Fibroblast of the aortic adventitia (primary cell): ENCODE measurements at regions not wholly inside any gene's neighbourhood (a gene's known extent, or its start where the extent isn't known, plus 50 kb on each side); places are given as distances from the start of the nearest gene placed in this dataset.

Experiments used
- DNase-seq: peaks from one replicate; pipeline ENCODE4 v3.0.0-alpha.2; 2010; ENCODE audit warnings: low read depth
- H3K4me3 ChIP-seq: 2 replicates; pipeline ENCODE4 v1.5.1; 2011; ENCODE audit warnings: low read depth, mild to moderate bottlenecking, control low read depth, low read length, moderate library complexity
- TF ChIP-seq, protein P1 (sequence below): IDR thresholded peaks from 2 replicates; pipeline ENCODE4 v1.5.1; 2011; ENCODE audit warnings: mild to moderate bottlenecking, low read length, control low read depth, inconsistent platforms; ENCODE audit not compliant: insufficient read depth

DNA sequence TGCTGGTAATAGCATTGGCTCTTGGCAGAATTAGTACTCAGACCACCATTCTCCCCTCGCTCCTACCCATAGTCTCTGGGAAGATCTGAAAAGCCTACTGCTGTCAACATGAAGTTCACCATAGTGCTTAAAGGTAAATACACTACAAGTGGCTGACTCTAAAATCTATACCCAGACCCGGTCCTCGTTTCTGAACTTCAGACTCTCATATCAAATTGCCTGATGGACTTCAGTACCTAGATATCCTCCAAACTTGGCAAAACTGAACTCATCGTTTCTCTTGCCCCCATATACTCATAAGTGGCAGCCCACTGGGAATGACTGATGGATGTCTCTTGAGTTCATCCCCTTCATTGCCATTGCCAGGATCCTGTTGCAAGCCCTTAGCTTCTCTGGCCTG, 67.3 kb downstream of the VCPKMT start:
- DNase-seq, result no peak
- H3K4me3 ChIP-seq, result no peak overlapping the region
- TF ChIP-seq, protein P1, sequence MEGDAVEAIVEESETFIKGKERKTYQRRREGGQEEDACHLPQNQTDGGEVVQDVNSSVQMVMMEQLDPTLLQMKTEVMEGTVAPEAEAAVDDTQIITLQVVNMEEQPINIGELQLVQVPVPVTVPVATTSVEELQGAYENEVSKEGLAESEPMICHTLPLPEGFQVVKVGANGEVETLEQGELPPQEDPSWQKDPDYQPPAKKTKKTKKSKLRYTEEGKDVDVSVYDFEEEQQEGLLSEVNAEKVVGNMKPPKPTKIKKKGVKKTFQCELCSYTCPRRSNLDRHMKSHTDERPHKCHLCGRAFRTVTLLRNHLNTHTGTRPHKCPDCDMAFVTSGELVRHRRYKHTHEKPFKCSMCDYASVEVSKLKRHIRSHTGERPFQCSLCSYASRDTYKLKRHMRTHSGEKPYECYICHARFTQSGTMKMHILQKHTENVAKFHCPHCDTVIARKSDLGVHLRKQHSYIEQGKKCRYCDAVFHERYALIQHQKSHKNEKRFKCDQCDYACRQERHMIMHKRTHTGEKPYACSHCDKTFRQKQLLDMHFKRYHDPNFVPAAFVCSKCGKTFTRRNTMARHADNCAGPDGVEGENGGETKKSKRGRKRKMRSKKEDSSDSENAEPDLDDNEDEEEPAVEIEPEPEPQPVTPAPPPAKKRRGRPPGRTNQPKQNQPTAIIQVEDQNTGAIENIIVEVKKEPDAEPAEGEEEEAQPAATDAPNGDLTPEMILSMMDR, result no peak

DNA sequence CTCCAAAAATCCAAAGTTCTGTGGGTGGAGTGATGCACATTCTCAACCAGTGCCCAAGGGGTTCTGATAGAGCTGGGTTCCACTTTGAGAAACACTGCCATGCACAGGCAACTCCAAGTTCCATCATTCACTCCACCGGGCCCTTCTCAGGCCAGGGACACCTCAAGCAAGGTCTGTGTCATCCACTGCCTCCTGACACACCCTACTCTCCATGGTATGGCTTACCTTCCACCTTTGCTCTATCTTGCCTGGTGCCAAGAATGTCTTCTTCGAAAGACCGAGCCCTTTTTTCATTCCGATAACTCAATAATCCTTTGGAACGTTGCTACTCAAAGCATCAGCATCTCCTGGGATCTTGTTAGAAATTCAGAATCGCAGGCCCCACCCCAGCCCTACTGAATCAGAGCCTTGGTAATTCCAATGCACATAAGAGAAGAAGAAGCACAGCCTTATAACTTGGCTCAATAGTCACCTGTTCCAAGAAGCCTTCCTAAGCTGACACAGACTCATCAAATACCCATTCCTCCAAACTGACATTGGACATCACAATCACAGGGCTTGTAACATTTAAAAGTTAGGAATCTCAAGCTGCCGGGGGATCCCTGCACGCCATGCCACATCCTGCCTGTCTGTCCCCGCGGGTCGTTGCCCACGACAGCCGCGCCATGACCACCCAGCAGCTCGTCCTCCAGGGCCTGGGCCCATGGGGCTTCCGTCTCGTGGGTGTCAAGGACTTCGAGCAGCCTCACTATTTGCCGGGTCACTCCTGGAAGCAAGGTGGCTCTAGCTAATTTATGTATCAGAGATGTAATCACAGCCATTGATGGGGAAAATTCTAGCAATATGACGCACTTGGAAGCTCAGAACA, 66.4 kb downstream of the VCPKMT start:
- DNase-seq, result no peak
- H3K4me3 ChIP-seq, result no peak overlapping the region
- TF ChIP-seq, protein P1, result no peak

DNA sequence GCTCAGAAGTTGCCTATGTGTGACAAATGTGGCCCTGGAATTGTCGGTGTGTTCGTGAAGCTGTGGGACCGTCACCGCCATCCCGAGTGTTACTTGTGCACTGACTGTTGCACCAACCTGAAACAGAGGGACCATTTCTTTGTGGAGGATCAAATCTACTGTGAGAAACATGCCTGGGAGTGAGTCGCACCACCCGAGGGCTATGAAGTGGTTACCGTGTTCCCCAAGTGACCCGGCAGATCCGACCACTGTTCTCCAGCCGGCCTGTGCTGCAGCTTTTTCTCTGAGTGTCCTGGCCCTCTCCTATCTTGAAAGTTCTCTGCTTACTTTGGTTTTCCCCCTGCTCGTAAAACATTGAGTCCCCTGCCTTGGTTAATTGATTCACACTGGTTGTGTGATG, 65.3 kb downstream of the VCPKMT start:
- no peak for DNase-seq
- no peak overlapping the region for H3K4me3 ChIP-seq
- TF ChIP-seq, protein P1, result no peak

DNA sequence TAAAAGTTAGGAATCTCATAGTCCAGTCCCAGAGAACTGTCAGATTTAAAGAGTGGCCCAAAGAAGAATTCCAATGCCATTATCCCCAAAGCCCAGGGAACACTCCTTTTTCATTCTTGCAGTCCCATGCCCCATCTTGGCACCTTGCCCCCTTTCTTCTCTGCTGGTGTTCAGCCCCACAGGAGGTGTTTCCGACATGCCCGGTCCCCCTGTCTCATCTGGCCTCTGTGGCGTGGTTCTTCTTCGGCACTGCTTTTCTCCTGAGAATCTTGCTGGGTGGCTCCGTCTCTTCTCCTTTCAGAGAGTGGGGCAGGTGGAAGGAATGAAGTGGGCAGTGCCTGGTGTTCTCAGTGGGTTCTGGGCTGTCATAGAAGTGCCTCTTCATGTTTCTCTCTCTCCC, 64.7 kb downstream of the VCPKMT start:
- DNase-seq, result no peak
- H3K4me3 ChIP-seq, result no peak overlapping the region
- TF ChIP-seq, protein P1, result no peak

DNA sequence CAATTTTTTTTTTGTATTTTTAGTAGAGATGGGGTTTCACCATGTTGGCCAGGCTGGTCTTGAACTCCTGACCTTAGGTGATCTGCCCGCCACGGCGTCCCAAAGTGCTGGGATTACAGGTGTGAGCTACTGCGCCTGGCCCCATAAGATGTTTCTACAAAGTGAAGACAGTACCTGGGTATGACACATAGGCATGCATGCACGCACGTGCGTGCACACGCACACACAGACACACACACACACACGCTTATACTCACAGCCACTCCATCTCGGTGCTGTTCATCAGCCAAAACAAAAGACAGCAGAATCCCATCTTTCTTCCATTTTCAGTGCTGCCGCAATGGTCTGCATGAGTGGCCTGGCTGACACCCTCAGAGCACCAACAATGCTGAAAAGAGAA, 63.9 kb downstream of the VCPKMT start:
- no peak for DNase-seq
- TF ChIP-seq, protein P1, result no peak
- no peak overlapping the region for H3K4me3 ChIP-seq

DNA sequence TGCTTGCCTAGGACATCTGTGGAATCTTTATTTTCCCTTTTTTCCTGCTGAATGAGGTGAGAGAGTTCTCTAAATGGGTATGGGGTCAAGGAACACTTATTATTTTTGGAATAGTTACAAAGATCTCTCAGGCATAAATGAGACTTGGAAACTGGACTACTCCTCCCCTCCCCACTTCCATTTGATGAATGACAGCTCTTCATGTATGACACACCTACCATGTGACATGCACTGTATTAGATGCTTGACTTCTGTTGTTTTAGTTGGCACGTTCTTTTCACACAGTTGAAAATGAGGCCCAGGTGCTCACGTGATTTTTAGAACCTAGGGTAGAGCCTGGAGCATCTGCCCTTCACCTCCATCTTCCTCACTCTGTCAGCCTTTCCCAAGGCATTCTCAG, 62.4 kb downstream of the VCPKMT start:
- DNase-seq, result no peak
- TF ChIP-seq, protein P1, result no peak
- H3K4me3 ChIP-seq, result no peak overlapping the region
